Neuronal stem cell (in vitro differentiated cells): ENCODE measurements at regions not wholly inside any gene's neighbourhood (a gene's known extent, or its start where the extent isn't known, plus 50 kb on each side); places are given as distances from the start of the nearest gene placed in this dataset.

ENCODE experiments used
- DNase-seq: peaks from one replicate; pipeline ENCODE4 v3.0.0-alpha.2; 2013; ENCODE audit warnings: low spot score
- H2AFZ ChIP-seq: one replicate; pipeline ENCODE4 v1.6.1; 2013; ENCODE audit warnings: mild to moderate bottlenecking, low read length, inconsistent platforms
- H2AK5ac ChIP-seq: 2 replicates; pipeline ENCODE4 v1.6.1; 2013; ENCODE audit warnings: low read depth, mild to moderate bottlenecking, inconsistent platforms, low read length, moderate library complexity, mixed read lengths
- H2BK120ac ChIP-seq: 2 replicates; pipeline ENCODE4 v1.6.1; 2013; ENCODE audit warnings: low read depth, mild to moderate bottlenecking, inconsistent platforms, low read length, moderate library complexity, mixed read lengths
- H2BK12ac ChIP-seq: one replicate; pipeline ENCODE4 v1.6.1; 2013; ENCODE audit warnings: low read length, inconsistent platforms
- H2BK15ac ChIP-seq: 2 replicates; pipeline ENCODE4 v1.6.1; 2013; ENCODE audit warnings: mild to moderate bottlenecking, low read length, inconsistent platforms, mixed read lengths
- H2BK5ac ChIP-seq: one replicate; pipeline ENCODE4 v1.6.1; 2013; ENCODE audit warnings: inconsistent platforms, mild to moderate bottlenecking, low read length, moderate library complexity
- H3K14ac ChIP-seq: one replicate; pipeline ENCODE4 v1.6.1; 2013; ENCODE audit warnings: low read length, inconsistent platforms
- H3K18ac ChIP-seq: 2 replicates; pipeline ENCODE4 v1.6.1; 2013; ENCODE audit warnings: low read length, inconsistent platforms
- H3K23ac ChIP-seq: 2 replicates; pipeline ENCODE4 v1.6.1; 2013; ENCODE audit warnings: low read depth, mild to moderate bottlenecking, mixed read lengths, low read length, inconsistent platforms; ENCODE audit not compliant: poor library complexity
- H3K27ac ChIP-seq: replicated peaks from 3 replicates; pipeline ENCODE4 v1.5.1; 2013; ENCODE audit warnings: low read length, inconsistent platforms
- H3K27me3 ChIP-seq, 3 experiments: 2 replicates each; pipeline ENCODE4 v1.6.1; 2013; ENCODE audit warnings: low read length in 3 of 3, mild to moderate bottlenecking in 2 of 3, inconsistent platforms in 1 of 3, low read depth in 1 of 3, mixed read lengths in 1 of 3, moderate library complexity in 1 of 3; ENCODE audit not compliant: control insufficient read depth in 3 of 3, insufficient read depth in 3 of 3
- H3K36me3 ChIP-seq, 2 donors: replicated peaks in 1 of 2; 2 replicates each; pipeline ENCODE4 v1.6.1; 2013; ENCODE audit warnings: low read length in 2 of 2; ENCODE audit not compliant: control insufficient read depth in 2 of 2, insufficient read depth in 2 of 2
- H3K4ac ChIP-seq: 2 replicates; pipeline ENCODE4 v1.6.1; 2013; ENCODE audit warnings: inconsistent platforms, mild to moderate bottlenecking, low read length, moderate library complexity
- H3K4me1 ChIP-seq, 2 donors: 1 replicate in 1 of 2; 2 replicates in 1 of 2; pipeline ENCODE4 v1.6.1; 2013; ENCODE audit warnings: low read length in 2 of 2, low read depth in 1 of 2; ENCODE audit not compliant: control insufficient read depth in 2 of 2, insufficient read depth in 1 of 2
- H3K4me2 ChIP-seq: one replicate; pipeline ENCODE4 v1.6.1; 2013; ENCODE audit warnings: mild to moderate bottlenecking, low read length, inconsistent platforms; ENCODE audit not compliant: insufficient read depth, poor library complexity, severe bottlenecking
- H3K4me3 ChIP-seq, 2 donors: 2 replicates each; pipeline ENCODE4 v1.5.1; 2013; ENCODE audit warnings: low read length in 2 of 2, mild to moderate bottlenecking in 2 of 2, inconsistent platforms in 1 of 2, moderate library complexity in 1 of 2
- H3K79me1 ChIP-seq: one replicate; pipeline ENCODE4 v1.6.1; 2013; ENCODE audit warnings: low read depth, mild to moderate bottlenecking, inconsistent platforms, low read length, moderate library complexity
- H3K9ac ChIP-seq: one replicate; pipeline ENCODE4 v1.6.1; 2013; ENCODE audit warnings: mild to moderate bottlenecking, low read depth, low read length, inconsistent platforms; ENCODE audit not compliant: poor library complexity
- H3K9me3 ChIP-seq, 2 donors: replicated peaks in 1 of 2; 2 replicates each; pipeline versions ENCODE3 to v1.6.1; 2013; ENCODE audit warnings: low read length in 2 of 2, mild to moderate bottlenecking in 2 of 2, inconsistent platforms in 1 of 2, low read depth in 1 of 2, mixed read lengths in 1 of 2, moderate library complexity in 1 of 2; ENCODE audit not compliant: control insufficient read depth in 2 of 2, insufficient read depth in 1 of 2
- H4K8ac ChIP-seq: one replicate; pipeline ENCODE4 v1.6.1; 2013; ENCODE audit warnings: low read depth, mild to moderate bottlenecking, inconsistent platforms, low read length, moderate library complexity
- H4K91ac ChIP-seq: one replicate; pipeline ENCODE4 v1.6.1; 2013; ENCODE audit warnings: low read length, low read depth, mild to moderate bottlenecking, inconsistent platforms; ENCODE audit not compliant: poor library complexity
- WGBS, 2 donors: extraction: QIAGEN DNeasy Blood & Tissue Kit; methylation state at CpG; one replicate each; pipeline ENCODE4 v1.1.7; 2013; ENCODE audit warnings: missing lambda C conversion rate in 2 of 2, mixed read lengths in 1 of 2; ENCODE audit not compliant: insufficient read length in 2 of 2, insufficient replicate concordance in 1 of 2; ENCODE audit errors: extremely low coverage in 2 of 2; 5-methylcytosine and 5-hydroxymethylcytosine counted together

DNA sequence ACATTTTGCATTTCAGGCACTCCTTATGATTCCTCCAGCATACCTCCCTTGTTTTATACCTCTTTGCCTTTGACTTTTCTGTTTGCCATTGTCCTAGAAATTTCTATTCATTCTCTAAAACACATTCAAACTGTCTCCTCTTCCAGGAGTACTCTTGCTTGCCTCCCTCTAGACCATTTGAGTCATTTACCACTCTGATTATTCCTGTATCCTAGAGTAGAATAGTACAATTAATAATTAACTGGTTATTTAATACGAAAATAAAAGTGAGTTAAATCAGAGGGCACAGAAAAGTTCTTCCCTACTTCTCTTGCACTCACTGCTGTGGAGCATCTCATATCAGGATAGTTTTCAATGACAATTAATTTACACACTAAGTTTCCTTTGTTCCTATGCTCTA, 290.2 kb upstream of the RORA start:
- no CpG with 5 or more reads among the region's 1 CpG for WGBS, 2 donors
- Histone ChIP-seq H3K36me3 (no peaks in the 10 kb centered on the region), H2AK5ac (no peak overlapping the region)

GRCh38 chr15:61518191-61518950, 289.3 kb upstream of the RORA start:
- WGBS, 2 donors: no CpG with 5 or more reads among the region's 7 CpGs
- no peak overlapping the region for H3K18ac ChIP-seq
- H3K4me1 ChIP-seq: no peaks in the 10 kb centered on the region
- no peak overlapping the region for H4K8ac ChIP-seq
- no peak overlapping the region for H3K4me3 ChIP-seq
- H3K27ac ChIP-seq: no peak overlapping the region
- H3K14ac ChIP-seq: no peak overlapping the region
- H4K91ac ChIP-seq: no peak overlapping the region
- no peak overlapping the region for H2AFZ ChIP-seq
- H3K9me3 ChIP-seq: no peaks in the 10 kb centered on the region
- H2BK15ac ChIP-seq: no peak overlapping the region
- no peak overlapping the region for H2BK12ac ChIP-seq
- DNase-seq: no peak
- no peak overlapping the region for H2BK5ac ChIP-seq
- no peak overlapping the region for H3K23ac ChIP-seq
- H3K27me3 ChIP-seq: no peaks in the 10 kb centered on the region
- no peak overlapping the region for H2BK120ac ChIP-seq
- no peak overlapping the region for H2AK5ac ChIP-seq
- no peaks in the 10 kb centered on the region for H3K79me1 ChIP-seq
- H3K36me3 ChIP-seq: no peaks in the 10 kb centered on the region
- no peak overlapping the region for H3K9ac ChIP-seq
- H3K4me2 ChIP-seq: no peak overlapping the region
- H3K4ac ChIP-seq: no peak overlapping the region

More for the DNA sequence above, 290.2 kb upstream of the RORA start:
- DNase-seq: no peak
- Histone ChIP-seq H2AFZ (no peak overlapping the region), H3K4me2 (no peak overlapping the region), H2BK12ac (no peak overlapping the region), H3K9ac (no peak overlapping the region), H3K18ac (no peak overlapping the region), H4K91ac (no peak overlapping the region), H3K23ac (no peak overlapping the region), H2BK120ac (no peak overlapping the region), H4K8ac (no peak overlapping the region), H3K9me3 (no peaks in the 10 kb centered on the region), H3K79me1 (no peaks in the 10 kb centered on the region), H2BK5ac (no peak overlapping the region), H3K27me3 (no peaks in the 10 kb centered on the region), H2BK15ac (no peak overlapping the region), H3K4me3 (no peak overlapping the region), H3K4ac (no peak overlapping the region), H3K14ac (no peak overlapping the region), H3K27ac (no peak overlapping the region), H3K4me1 (no peaks in the 10 kb centered on the region)

GRCh38 chr15:61517776-61518175, 288.7 kb upstream of the RORA start:
- no CpG with 5 or more reads among the region's 3 CpGs for WGBS, 2 donors
- H2BK120ac ChIP-seq: no peak overlapping the region
- H2AFZ ChIP-seq: no peak overlapping the region
- H3K23ac ChIP-seq: no peak overlapping the region
- no peak overlapping the region for H3K4me2 ChIP-seq
- no peak overlapping the region for H2BK15ac ChIP-seq
- no peak overlapping the region for H4K8ac ChIP-seq
- no peaks in the 10 kb centered on the region for H3K27me3 ChIP-seq
- no peaks in the 10 kb centered on the region for H3K4me1 ChIP-seq
- no peak overlapping the region for H3K4me3 ChIP-seq
- H3K9ac ChIP-seq: no peak overlapping the region
- H3K27ac ChIP-seq: no peak overlapping the region
- no peak overlapping the region for H3K4ac ChIP-seq
- no peak overlapping the region for H3K18ac ChIP-seq
- no peak overlapping the region for H4K91ac ChIP-seq
- H3K9me3 ChIP-seq: no peaks in the 10 kb centered on the region
- DNase-seq: no peak
- no peak overlapping the region for H3K14ac ChIP-seq
- no peak overlapping the region for H2BK5ac ChIP-seq
- no peak overlapping the region for H2BK12ac ChIP-seq
- H3K36me3 ChIP-seq: no peaks in the 10 kb centered on the region
- H3K79me1 ChIP-seq: no peaks in the 10 kb centered on the region
- H2AK5ac ChIP-seq: no peak overlapping the region

DNA sequence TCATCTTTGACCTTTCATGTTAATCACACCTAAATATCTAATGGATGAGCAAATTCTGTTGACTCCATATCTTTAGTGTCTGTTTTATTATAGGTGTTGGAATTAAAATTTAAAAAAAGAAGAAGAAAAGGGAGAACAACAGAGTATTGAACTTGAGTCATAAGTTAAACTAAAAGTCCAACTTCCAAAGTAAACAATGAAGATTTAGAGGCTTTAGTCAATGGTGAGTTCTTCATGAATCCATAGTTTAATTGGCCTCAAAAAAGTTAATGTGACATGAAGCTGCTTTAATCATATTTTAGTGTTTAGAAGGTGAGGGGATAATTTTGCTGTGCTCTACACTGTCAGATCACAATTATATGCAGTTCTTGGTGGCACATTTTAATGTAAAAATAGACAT, 288.2 kb upstream of the RORA start:
- Histone ChIP-seq H3K4me3 (no peak overlapping the region), H3K4ac (no peak overlapping the region), H2AFZ (no peak overlapping the region), H4K8ac (no peak overlapping the region), H3K18ac (no peak overlapping the region), H2BK12ac (no peak overlapping the region), H3K27me3 (no peaks in the 10 kb centered on the region), H3K9me3 (no peaks in the 10 kb centered on the region), H2BK120ac (no peak overlapping the region), H2AK5ac (no peak overlapping the region), H2BK15ac (no peak overlapping the region), H3K9ac (no peak overlapping the region), H2BK5ac (no peak overlapping the region), H3K36me3 (no peaks in the 10 kb centered on the region), H3K4me2 (no peak overlapping the region), H3K27ac (no peak overlapping the region), H3K14ac (no peak overlapping the region), H3K79me1 (no peaks in the 10 kb centered on the region), H3K23ac (no peak overlapping the region), H4K91ac (no peak overlapping the region), H3K4me1 (no peaks in the 10 kb centered on the region)
- DNase-seq: no peak
